Endothelial cell of umbilical vein (primary cell): ENCODE measurements at regions not wholly inside any gene's neighbourhood (a gene's known extent, or its start where the extent isn't known, plus 50 kb on each side); places are given as distances from the start of the nearest gene placed in this dataset.

ENCODE experiments used
- BruUV-seq: library from RNA; stranded (reverse); fragments of 400-500 nt; replicated peaks from 2 replicates; lab custom pipeline; 2021; lab: Mats Ljungman, UMichigan
- CTCF ChIA-PET: fragments of 300-600, 350-600 bp; sonication (Branson Sonifier 250); formaldehyde crosslinking; loops from one replicate; lab custom pipeline; 2021; ENCODE audit warnings: antibody characterized with exemption, inconsistent platforms; lab: Charles Lee
- POLR2A ChIA-PET: fragments of 300-600, 350-600 bp; sonication (Branson Sonifier 250); formaldehyde crosslinking; loops from one replicate; lab custom pipeline; 2021; ENCODE audit warnings: antibody characterized with exemption, inconsistent platforms; lab: Charles Lee
- DNase-seq: peaks from one replicate; pipeline ENCODE4 v3.0.0-alpha.2; 2011; ENCODE audit warnings: low read depth, low spot score
- FAIRE-seq: peaks from 2 replicates; lab custom pipeline; 2011; peaks lifted over from hg19 to GRCh38; lab: Jason Lieb, UNC
- H2AFZ ChIP-seq: 2 replicates; pipeline ENCODE4 v1.6.0; 2012; ENCODE audit warnings: low read depth, low read length, control low read depth, inconsistent platforms
- H3K27ac ChIP-seq: 2 replicates; pipeline ENCODE4 v1.5.1; 2011; ENCODE audit warnings: low read depth, mild to moderate bottlenecking, control low read depth, low read length, moderate library complexity; ENCODE audit not compliant: insufficient read depth
- H3K27me3 ChIP-seq, 2 experiments: 2 replicates each; pipeline versions ENCODE4 v1.6.0 to v1.6.1; 2011; ENCODE audit warnings: low read length in 2 of 2, mixed read lengths in 1 of 2; ENCODE audit not compliant: control insufficient read depth in 2 of 2, insufficient read depth in 2 of 2
- H3K36me3 ChIP-seq, 2 experiments: 2 replicates in 1 of 2; 3 replicates in 1 of 2; pipeline ENCODE4 v1.5.1; 2011; ENCODE audit warnings: low read length in 2 of 2, mild to moderate bottlenecking in 1 of 2, moderate library complexity in 1 of 2; ENCODE audit not compliant: control insufficient read depth in 2 of 2, insufficient read depth in 2 of 2; ENCODE audit errors: extremely low read depth in 1 of 2
- H3K4me1 ChIP-seq: 3 replicates; pipeline ENCODE4 v1.5.1; 2011; ENCODE audit warnings: mild to moderate bottlenecking, low read length; ENCODE audit not compliant: control insufficient read depth, insufficient read depth; ENCODE audit errors: extremely low read depth
- H3K4me2 ChIP-seq: 2 replicates; pipeline ENCODE4 v1.6.1; 2011; ENCODE audit warnings: low read length, control low read depth, mixed read lengths; ENCODE audit not compliant: insufficient read depth
- H3K4me3 ChIP-seq, 3 experiments: fragments of 200-600 bp in 1 of 3; sonication (generic), shearing (Covaris generic) in 1 of 3; replicated peaks in 1 of 3; 2 replicates each; pipeline ENCODE4 v1.5.1; 2011 to 2016; ENCODE audit warnings: control low read depth in 3 of 3, low read length in 3 of 3, mild to moderate bottlenecking in 2 of 3, inconsistent platforms in 1 of 3, low read depth in 1 of 3, moderate library complexity in 1 of 3; ENCODE audit not compliant: insufficient read depth in 1 of 3
- H3K79me2 ChIP-seq: 2 replicates; pipeline ENCODE4 v1.6.0; 2012; ENCODE audit warnings: low read length, inconsistent platforms; ENCODE audit not compliant: control insufficient read depth, insufficient read depth
- H3K9ac ChIP-seq: replicated peaks from 2 replicates; pipeline ENCODE3; 2011; ENCODE audit warnings: low read length, control low read depth; ENCODE audit not compliant: insufficient read depth; ENCODE audit errors: extremely low read depth
- H3K9me1 ChIP-seq: replicated peaks from 3 replicates; pipeline ENCODE4 v1.6.0; 2011; ENCODE audit warnings: mild to moderate bottlenecking, low read length; ENCODE audit not compliant: control insufficient read depth, insufficient read depth; ENCODE audit errors: extremely low read depth
- H3K9me3 ChIP-seq: replicated peaks from 2 replicates; pipeline ENCODE4 v1.5.1; 2012; ENCODE audit warnings: low read length, inconsistent platforms; ENCODE audit not compliant: control insufficient read depth, insufficient read depth
- H4K20me1 ChIP-seq: replicated peaks from 2 replicates; pipeline ENCODE3; 2011; ENCODE audit warnings: mild to moderate bottlenecking, low read length; ENCODE audit not compliant: control insufficient read depth, insufficient read depth; ENCODE audit errors: extremely low read depth
- CTCF ChIP-seq, 2 donors: IDR thresholded peaks; 1 replicate in 1 of 2; 2 replicates in 1 of 2; pipeline ENCODE4 v1.5.1; 2011; ENCODE audit warnings: low read length in 2 of 2, mild to moderate bottlenecking in 2 of 2, moderate library complexity in 2 of 2, control low read depth in 1 of 2, inconsistent platforms in 1 of 2, low read depth in 1 of 2; ENCODE audit not compliant: insufficient read depth in 1 of 2; ENCODE audit errors: extremely low read depth in 1 of 2
- EZH2 ChIP-seq: IDR thresholded peaks from 2 replicates; pipeline ENCODE4 v1.6.1; 2012; ENCODE audit warnings: borderline replicate concordance, low read depth, mild to moderate bottlenecking, moderate library complexity, low read length, inconsistent platforms; ENCODE audit not compliant: severe bottlenecking
- FOS ChIP-seq: IDR thresholded peaks from 2 replicates; pipeline ENCODE4 v1.6.1; 2011; ENCODE audit warnings: mild to moderate bottlenecking, low read length, moderate library complexity, borderline replicate concordance; ENCODE audit not compliant: insufficient read depth
- GATA2 ChIP-seq: IDR thresholded peaks from 2 replicates; pipeline ENCODE4 v1.7.0; 2011; ENCODE audit warnings: low read depth, mild to moderate bottlenecking, moderate library complexity, mixed read lengths, low read length; ENCODE audit not compliant: insufficient read length, insufficient read depth
- JUN ChIP-seq: IDR thresholded peaks from 2 replicates; pipeline ENCODE4 v1.6.1; 2011; ENCODE audit warnings: borderline replicate concordance, low read depth; ENCODE audit not compliant: insufficient read length, insufficient read depth
- MAX ChIP-seq: IDR thresholded peaks from 2 replicates; pipeline ENCODE4 v1.6.1; 2011; ENCODE audit not compliant: insufficient read depth, insufficient read length
- MYC ChIP-seq: IDR thresholded peaks from one replicate; pipeline ENCODE4 v1.6.1; 2011; ENCODE audit warnings: mild to moderate bottlenecking, low read depth, low read length
- POLR2A ChIP-seq: IDR thresholded peaks from 2 replicates; pipeline ENCODE4 v1.6.1; 2012; ENCODE audit warnings: low read depth, mild to moderate bottlenecking, control low read depth, low read length
- POLR2AphosphoS5 ChIP-seq: IDR thresholded peaks from 2 replicates; pipeline ENCODE4 v1.6.1; 2012; ENCODE audit warnings: low read depth, mild to moderate bottlenecking, control low read depth, low read length, moderate library complexity; ENCODE audit not compliant: insufficient read depth
- dilution Hi-C: fragments of 300-500 bp; cut with MboI; formaldehyde crosslinking; loops from one replicate; pipeline ENCODE4 v1.15.0; 2019; ENCODE audit warnings: low sequenced_read_pairs; ENCODE audit not compliant: extremely low pct_ligation_motif_present
- intact Hi-C: fragments of 100-400 bp; cut with micrococcal nuclease; formaldehyde crosslinking; loops from one replicate; pipeline ENCODE4 v1.10.0; 2022

GRCh38 chr2:215847056-215847455 lies 166.3 kb downstream of the MREG start:
- no TSS peak for BruUV-seq
- ChIA-PET CTCF (interaction anchor here (1.0 to 2.0 kb wide), 4 partner anchors 14 to 56 kb away, joined by 3 to 6 read pairs (median 4); no protein-coding TSS in a partner anchor), POLR2A (interaction anchor here (0.7 to 2.0 kb wide), 7 partner anchors 11 to 413 kb away, joined by 3 to 7 read pairs (median 4); no protein-coding TSS in a partner anchor)
- H3K79me2 ChIP-seq: peaks cover 52% of the 10 kb centered on the region
- H3K4me1 ChIP-seq: peaks cover 86% of the 10 kb centered on the region
- H3K27ac ChIP-seq: peak overlapping the region; percentile 98
- H4K20me1 ChIP-seq: no peaks in the 10 kb centered on the region
- dilution Hi-C loops (no loop called here), intact Hi-C loops (loop anchor here (5.0 kb wide), 2 partner anchors 190 to 1035 kb away; no protein-coding TSS in a partner anchor)
- H3K27me3 ChIP-seq: no peaks in the 10 kb centered on the region
- DNase-seq (peak; percentile 58), FAIRE-seq (no peak)
- peaks cover 2 to 4% of the 10 kb centered on the region in 2 experiments for H3K36me3 ChIP-seq
- TF ChIP-seq CTCF (IDR thresholded peaks at IDR 0.05; ENCODE audit: extremely low read depth in 1 of 2, insufficient read depth in 1 of 2, low read depth in 1 of 2, low read length in 2 of 2) (no peak), EZH2 (no peak), GATA2 (no peak), JUN (no peak), MAX (no peak), POLR2AphosphoS5 (no peak), POLR2A (no peak), MYC (no peak), FOS (no peak)
- H3K4me3 ChIP-seq: peak overlapping the region in 2 of 3 experiments; percentile 58 to 91
- peak overlapping the region; percentile 98 for H3K9ac ChIP-seq
- peak overlapping the region; percentile 92 for H3K4me2 ChIP-seq
- no peaks in the 10 kb centered on the region for H3K9me1 ChIP-seq
- no peaks in the 10 kb centered on the region for H3K9me3 ChIP-seq
- H2AFZ ChIP-seq: no peak overlapping the region
